HEK293 (cell line): ENCODE measurements at regions not wholly inside any gene's neighbourhood (a gene's known extent, or its start where the extent isn't known, plus 50 kb on each side); places are given as distances from the start of the nearest gene placed in this dataset.

Experiments
- CTCF ChIA-PET: fragments of 350-600 bp; formaldehyde crosslinking; extraction: SDS; loops from one replicate; lab custom pipeline; 2021; ENCODE audit warnings: antibody characterized with exemption; lab: Yijun Ruan, JAX
- POLR2A ChIA-PET: fragments of 300-600 bp; formaldehyde crosslinking; extraction: SDS; loops from one replicate; lab custom pipeline; 2020; ENCODE audit warnings: antibody characterized with exemption, inconsistent platforms; lab: Yijun Ruan, JAX
- H3K27ac ChIP-seq: fragments of 200-500 bp; sonication (Bioruptor generic); 2 replicates; pipeline ENCODE4 v1.5.1; 2014; ENCODE audit warnings: low read depth, low read length, control low read depth, inconsistent platforms; ENCODE audit errors: extremely low read depth
- H3K36me3 ChIP-seq, 2 experiments: fragments of 200-500 bp in 1 of 2; sonication (Bioruptor generic) in 1 of 2; 1 replicate in 1 of 2; 2 replicates in 1 of 2; pipeline ENCODE4 v1.5.1; 2014 to 2017; ENCODE audit warnings: inconsistent platforms in 2 of 2, low read length in 2 of 2; ENCODE audit not compliant: control insufficient read depth in 2 of 2, insufficient read depth in 1 of 2
- H3K4me1 ChIP-seq: fragments of 200-500 bp; sonication (Bioruptor generic); 2 replicates; pipeline ENCODE4 v1.5.1; 2014; ENCODE audit warnings: mild to moderate bottlenecking, low read length, inconsistent platforms; ENCODE audit not compliant: control insufficient read depth, insufficient read depth
- H3K4me3 ChIP-seq: 2 replicates; pipeline ENCODE4 v1.5.1; 2011; ENCODE audit warnings: low read depth, mild to moderate bottlenecking, control low read depth, low read length, moderate library complexity
- H3K9me3 ChIP-seq: fragments of 200-500 bp; sonication (Bioruptor generic); 2 replicates; pipeline ENCODE4 v1.5.1; 2014; ENCODE audit warnings: low read depth, low read length, inconsistent platforms; ENCODE audit not compliant: control insufficient read depth, insufficient read depth
- KLF9 ChIP-seq: fragments of 450-650 bp; formaldehyde crosslinking; IDR thresholded peaks from 2 replicates; pipeline ENCODE4 v1.5.1; 2016; ENCODE audit warnings: missing biosample characterization, missing genetic modification characterization, low read depth
- SALL2 ChIP-seq: fragments of 450-650 bp; formaldehyde crosslinking; IDR thresholded peaks from 2 replicates; pipeline ENCODE4 v1.5.0; 2017; ENCODE audit warnings: missing biosample characterization, mild to moderate bottlenecking, missing genetic modification characterization, borderline replicate concordance
- SP2 ChIP-seq: fragments of 450-650 bp; formaldehyde crosslinking; IDR thresholded peaks from 2 replicates; pipeline ENCODE4 v1.5.1; 2016; ENCODE audit warnings: missing biosample characterization, missing genetic modification characterization
- ZFHX2 ChIP-seq: fragments of 450-650 bp; formaldehyde crosslinking; conservative IDR thresholded peaks from 2 replicates; pipeline ENCODE4 v1.5.1; 2016; ENCODE audit warnings: missing biosample characterization, missing genetic modification characterization
- ZNF121 ChIP-seq: fragments of 450-650 bp; formaldehyde crosslinking; IDR thresholded peaks from 2 replicates; pipeline ENCODE4 v1.5.1; 2016; ENCODE audit warnings: missing biosample characterization, missing genetic modification characterization
- ZNF2 ChIP-seq: fragments of 450-650 bp; formaldehyde crosslinking; IDR thresholded peaks from 2 replicates; pipeline ENCODE4 v1.5.1; 2016; ENCODE audit warnings: missing biosample characterization, missing genetic modification characterization
- ZNF514 ChIP-seq: fragments of 450-650 bp; formaldehyde crosslinking; IDR thresholded peaks from 2 replicates; pipeline ENCODE4 v1.5.1; 2016; ENCODE audit warnings: missing biosample characterization, missing genetic modification characterization
- ZNF530 ChIP-seq: fragments of 450-650 bp; formaldehyde crosslinking; IDR thresholded peaks from 2 replicates; pipeline ENCODE4 v1.5.1; 2016; ENCODE audit warnings: low read depth, missing biosample characterization, missing genetic modification characterization
- ZNF707 ChIP-seq: fragments of 450-650 bp; formaldehyde crosslinking; IDR thresholded peaks from 2 replicates; pipeline ENCODE4 v1.5.1; 2016; ENCODE audit warnings: missing biosample characterization, missing genetic modification characterization
- ZNF777 ChIP-seq: fragments of 450-650 bp; formaldehyde crosslinking; IDR thresholded peaks from 2 replicates; pipeline ENCODE4 v1.5.1; 2017; ENCODE audit warnings: missing biosample characterization, missing genetic modification characterization, borderline replicate concordance
- ZSCAN23 ChIP-seq: fragments of 450-650 bp; formaldehyde crosslinking; IDR thresholded peaks from 2 replicates; pipeline ENCODE4 v1.5.1; 2016; ENCODE audit warnings: missing biosample characterization, missing genetic modification characterization
- TF ChIP-seq, protein P1 (sequence below): fragments of 450-650 bp; formaldehyde crosslinking; IDR thresholded peaks from 2 replicates; pipeline ENCODE4 v1.5.1; 2016; ENCODE audit warnings: missing biosample characterization, missing genetic modification characterization
- TF ChIP-seq, protein P2 (sequence below): fragments of 450-650 bp; formaldehyde crosslinking; IDR thresholded peaks from 2 replicates; pipeline ENCODE4 v1.5.1; 2016; ENCODE audit warnings: missing biosample characterization, missing genetic modification characterization
- TF ChIP-seq, protein P3 (sequence below): fragments of 450-650 bp; formaldehyde crosslinking; IDR thresholded peaks from 2 replicates; pipeline ENCODE4 v1.5.1; 2016; ENCODE audit warnings: missing biosample characterization, missing genetic modification characterization
- TF ChIP-seq, protein P4 (sequence below): fragments of 450-650 bp; formaldehyde crosslinking; IDR thresholded peaks from 2 replicates; pipeline ENCODE4 v1.5.1; 2016; ENCODE audit warnings: missing biosample characterization, missing genetic modification characterization

DNA sequence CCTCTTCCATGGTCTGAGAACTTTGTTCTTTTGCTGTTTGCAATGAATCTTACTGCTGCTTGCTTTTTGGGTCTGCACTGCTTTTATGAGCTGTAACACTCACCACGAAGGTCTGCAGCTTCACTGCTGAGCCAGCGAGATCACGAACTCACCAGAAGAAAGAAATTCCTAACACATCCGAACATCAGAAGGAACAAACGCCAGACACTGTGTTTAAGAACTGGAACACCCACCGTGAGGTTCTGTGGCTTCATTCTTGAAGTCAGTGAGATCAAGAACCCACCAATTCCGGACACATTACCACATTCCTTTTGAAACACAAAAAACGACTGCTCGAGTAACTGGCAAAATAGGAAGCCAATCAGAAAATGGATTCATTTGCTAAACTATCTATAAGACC, 471.8 kb downstream of the TFAP2A start:
- ChIA-PET POLR2A (no interaction called here), CTCF (interaction anchor here (0.7 kb wide), 1 partner anchor 35 kb away, joined by 3 read pairs; no protein-coding TSS in a partner anchor)
- Histone ChIP-seq H3K4me3 (no peak overlapping the region), H3K4me1 (no peaks in the 10 kb centered on the region), H3K36me3 (no peaks in the 10 kb centered on the region), H3K27ac (no peak overlapping the region), H3K9me3 (no peaks in the 10 kb centered on the region)
- TF ChIP-seq SALL2 (tag by site-specific recombination) (no peak), ZFHX2 (tag by site-specific recombination) (no peak), ZNF777 (tag by site-specific recombination) (no peak), ZNF530 (tag by site-specific recombination) (no peak), ZNF2 (tag by site-specific recombination) (no peak)
- TF ChIP-seq, protein P1, sequence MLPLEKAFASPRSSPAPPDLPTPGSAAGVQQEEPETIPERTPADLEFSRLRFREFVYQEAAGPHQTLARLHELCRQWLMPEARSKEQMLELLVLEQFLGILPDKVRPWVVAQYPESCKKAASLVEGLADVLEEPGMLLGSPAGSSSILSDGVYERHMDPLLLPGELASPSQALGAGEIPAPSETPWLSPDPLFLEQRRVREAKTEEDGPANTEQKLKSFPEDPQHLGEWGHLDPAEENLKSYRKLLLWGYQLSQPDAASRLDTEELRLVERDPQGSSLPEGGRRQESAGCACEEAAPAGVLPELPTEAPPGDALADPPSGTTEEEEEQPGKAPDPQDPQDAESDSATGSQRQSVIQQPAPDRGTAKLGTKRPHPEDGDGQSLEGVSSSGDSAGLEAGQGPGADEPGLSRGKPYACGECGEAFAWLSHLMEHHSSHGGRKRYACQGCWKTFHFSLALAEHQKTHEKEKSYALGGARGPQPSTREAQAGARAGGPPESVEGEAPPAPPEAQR = no peak
- TF ChIP-seq, protein P2, sequence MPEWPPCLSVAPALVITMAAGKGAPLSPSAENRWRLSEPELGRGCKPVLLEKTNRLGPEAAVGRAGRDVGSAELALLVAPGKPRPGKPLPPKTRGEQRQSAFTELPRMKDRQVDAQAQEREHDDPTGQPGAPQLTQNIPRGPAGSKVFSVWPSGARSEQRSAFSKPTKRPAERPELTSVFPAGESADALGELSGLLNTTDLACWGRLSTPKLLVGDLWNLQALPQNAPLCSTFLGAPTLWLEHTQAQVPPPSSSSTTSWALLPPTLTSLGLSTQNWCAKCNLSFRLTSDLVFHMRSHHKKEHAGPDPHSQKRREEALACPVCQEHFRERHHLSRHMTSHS (tag by site-specific recombination) = no peak

DNA sequence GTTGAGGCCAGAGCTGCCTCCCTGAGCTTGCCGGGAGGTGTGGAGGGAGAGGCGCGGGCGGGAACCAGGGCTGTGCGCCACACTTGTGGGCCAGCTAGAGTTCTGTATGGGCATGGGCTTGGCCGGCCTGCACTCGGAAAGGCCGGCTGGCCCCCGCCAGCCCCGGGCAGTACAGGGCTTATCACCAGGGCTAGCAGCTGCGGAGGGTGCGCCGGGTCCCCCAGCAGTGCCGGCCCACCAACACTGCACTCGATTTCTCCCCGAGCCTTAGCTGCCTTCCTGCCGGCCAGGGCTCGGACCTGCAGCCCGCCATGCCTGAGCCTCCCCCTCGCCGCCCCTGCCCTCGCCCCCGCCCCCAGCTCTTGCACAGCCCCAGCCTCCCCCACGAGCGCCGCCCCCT, 472.7 kb downstream of the TFAP2A start:
- no peak for TF ChIP-seq ZNF707 (tag by site-specific recombination)
- no peaks in the 10 kb centered on the region for H3K4me1 ChIP-seq
- no peaks in the 10 kb centered on the region for H3K9me3 ChIP-seq
- no peak overlapping the region for H3K27ac ChIP-seq
- POLR2A ChIA-PET = no interaction called here
- CTCF ChIA-PET = interaction anchor here (0.7 kb wide), 1 partner anchor 36 kb away, joined by 3 read pairs; no protein-coding TSS in a partner anchor
- no peaks in the 10 kb centered on the region for H3K36me3 ChIP-seq
- H3K4me3 ChIP-seq = no peak overlapping the region

DNA sequence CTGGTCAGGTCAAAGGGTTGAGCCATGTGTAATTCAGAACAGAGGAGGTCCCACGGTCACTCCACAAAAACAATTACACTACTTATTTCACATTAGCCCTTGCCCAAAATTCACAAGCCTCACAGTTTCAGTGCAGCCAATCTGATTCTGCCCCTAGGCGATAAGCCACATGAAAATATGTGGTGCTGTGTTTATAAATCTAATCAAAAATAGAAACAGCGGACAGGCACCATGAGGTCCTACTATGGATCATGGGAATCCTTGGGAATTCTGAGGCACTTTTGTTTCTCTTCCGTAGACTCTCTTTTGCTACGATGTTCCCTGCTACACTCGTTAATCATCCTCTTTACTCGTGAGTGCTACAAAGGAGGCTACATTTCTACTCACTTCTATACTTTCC, 476.1 kb downstream of the TFAP2A start:
- Histone ChIP-seq H3K36me3 (no peaks in the 10 kb centered on the region), H3K9me3 (no peaks in the 10 kb centered on the region), H3K4me1 (no peaks in the 10 kb centered on the region), H3K27ac (no peak overlapping the region), H3K4me3 (no peak overlapping the region)
- TF ChIP-seq, protein P3, sequence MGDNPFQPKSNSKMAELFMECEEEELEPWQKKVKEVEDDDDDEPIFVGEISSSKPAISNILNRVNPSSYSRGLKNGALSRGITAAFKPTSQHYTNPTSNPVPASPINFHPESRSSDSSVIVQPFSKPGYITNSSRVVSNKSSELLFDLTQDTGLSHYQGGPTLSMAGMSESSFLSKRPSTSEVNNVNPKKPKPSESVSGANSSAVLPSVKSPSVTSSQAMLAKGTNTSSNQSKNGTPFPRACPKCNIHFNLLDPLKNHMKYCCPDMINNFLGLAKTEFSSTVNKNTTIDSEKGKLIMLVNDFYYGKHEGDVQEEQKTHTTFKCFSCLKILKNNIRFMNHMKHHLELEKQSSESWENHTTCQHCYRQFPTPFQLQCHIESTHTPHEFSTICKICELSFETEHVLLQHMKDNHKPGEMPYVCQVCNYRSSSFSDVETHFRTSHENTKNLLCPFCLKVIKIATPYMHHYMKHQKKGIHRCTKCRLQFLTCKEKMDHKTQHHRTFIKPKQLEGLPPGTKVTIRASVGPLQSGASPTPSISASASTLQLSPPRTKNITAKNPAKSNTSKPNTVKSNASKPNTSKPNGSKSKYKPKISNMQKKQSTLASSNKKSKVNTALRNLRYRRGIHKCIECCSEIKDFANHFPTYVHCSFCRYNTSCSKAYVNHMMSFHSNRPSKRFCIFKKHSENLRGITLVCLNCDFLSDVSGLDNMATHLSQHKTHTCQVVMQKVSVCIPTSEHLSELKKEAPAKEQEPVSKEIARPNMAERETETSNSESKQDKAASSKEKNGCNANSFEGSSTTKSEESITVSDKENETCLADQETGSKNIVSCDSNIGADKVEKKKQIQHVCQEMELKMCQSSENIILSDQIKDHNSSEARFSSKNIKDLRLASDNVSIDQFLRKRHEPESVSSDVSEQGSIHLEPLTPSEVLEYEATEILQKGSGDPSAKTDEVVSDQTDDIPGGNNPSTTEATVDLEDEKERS (tag by site-specific recombination) = no peak
- TF ChIP-seq SP2 (no peak), ZNF514 (no peak), ZNF121 (tag by site-specific recombination) (no peak), ZSCAN23 (tag by site-specific recombination) (no peak), KLF9 (no peak)
- TF ChIP-seq, protein P4, sequence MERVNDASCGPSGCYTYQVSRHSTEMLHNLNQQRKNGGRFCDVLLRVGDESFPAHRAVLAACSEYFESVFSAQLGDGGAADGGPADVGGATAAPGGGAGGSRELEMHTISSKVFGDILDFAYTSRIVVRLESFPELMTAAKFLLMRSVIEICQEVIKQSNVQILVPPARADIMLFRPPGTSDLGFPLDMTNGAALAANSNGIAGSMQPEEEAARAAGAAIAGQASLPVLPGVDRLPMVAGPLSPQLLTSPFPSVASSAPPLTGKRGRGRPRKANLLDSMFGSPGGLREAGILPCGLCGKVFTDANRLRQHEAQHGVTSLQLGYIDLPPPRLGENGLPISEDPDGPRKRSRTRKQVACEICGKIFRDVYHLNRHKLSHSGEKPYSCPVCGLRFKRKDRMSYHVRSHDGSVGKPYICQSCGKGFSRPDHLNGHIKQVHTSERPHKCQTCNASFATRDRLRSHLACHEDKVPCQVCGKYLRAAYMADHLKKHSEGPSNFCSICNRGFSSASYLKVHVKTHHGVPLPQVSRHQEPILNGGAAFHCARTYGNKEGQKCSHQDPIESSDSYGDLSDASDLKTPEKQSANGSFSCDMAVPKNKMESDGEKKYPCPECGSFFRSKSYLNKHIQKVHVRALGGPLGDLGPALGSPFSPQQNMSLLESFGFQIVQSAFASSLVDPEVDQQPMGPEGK (tag by site-specific recombination) = no peak
- ChIA-PET CTCF (no interaction called here), POLR2A (no interaction called here)
